MM.1S (cell line): ENCODE measurements at regions not wholly inside any gene's neighbourhood (a gene's known extent, or its start where the extent isn't known, plus 50 kb on each side); places are given as distances from the start of the nearest gene placed in this dataset.

Experiments used
- DNase-seq: peaks from one replicate; pipeline ENCODE4 v3.0.0-alpha.2; 2015
- H2AFZ ChIP-seq: fragments of 300-600 bp; sonication (generic); 2 replicates; pipeline ENCODE4 v1.6.0; 2016; ENCODE audit warnings: antibody characterized with exemption, low read length
- H3F3A ChIP-seq: fragments of 300-600 bp; sonication (generic); 2 replicates; pipeline ENCODE4 v1.6.1; 2016; ENCODE audit warnings: mild to moderate bottlenecking, antibody characterized with exemption, low read length, moderate library complexity, mixed read lengths; ENCODE audit not compliant: insufficient read depth
- H3K27ac ChIP-seq: fragments of 300-600 bp; sonication (generic); 2 replicates; pipeline ENCODE4 v1.5.1; 2016; ENCODE audit warnings: mild to moderate bottlenecking, low read length
- H3K27me3 ChIP-seq: fragments of 300-600 bp; sonication (generic); replicated peaks from 2 replicates; pipeline ENCODE4 v1.6.0; 2016; ENCODE audit warnings: low read length; ENCODE audit not compliant: insufficient read depth
- H3K36me3 ChIP-seq: fragments of 300-600 bp; sonication (generic); replicated peaks from 2 replicates; pipeline ENCODE4 v1.6.1; 2016; ENCODE audit warnings: mild to moderate bottlenecking, low read length, mixed read lengths; ENCODE audit not compliant: insufficient read depth
- H3K4me1 ChIP-seq: fragments of 300-600 bp; sonication (generic); 2 replicates; pipeline ENCODE4 v1.6.1; 2016; ENCODE audit warnings: low read length, mixed read lengths
- H3K4me2 ChIP-seq: fragments of 300-600 bp; sonication (generic); 2 replicates; pipeline ENCODE4 v1.6.0; 2016; ENCODE audit warnings: low read depth, low read length
- H3K4me3 ChIP-seq: fragments of 300-600 bp; sonication (generic); 2 replicates; pipeline ENCODE4 v1.5.1; 2016; ENCODE audit warnings: low read length, mixed read lengths
- H3K79me2 ChIP-seq: fragments of 300-600 bp; sonication (generic); 2 replicates; pipeline ENCODE4 v1.6.1; 2016; ENCODE audit warnings: mixed run types, low read length, mixed read lengths
- H3K9ac ChIP-seq: fragments of 300-600 bp; sonication (generic); 2 replicates; pipeline ENCODE4 v1.6.1; 2016; ENCODE audit warnings: low read length, mixed read lengths
- H3K9me2 ChIP-seq: fragments of 300-600 bp; sonication (generic); replicated peaks from 2 replicates; pipeline ENCODE4 v1.6.1; 2016; ENCODE audit warnings: mild to moderate bottlenecking, low read length, mixed read lengths; ENCODE audit not compliant: insufficient read depth
- H3K9me3 ChIP-seq: fragments of 300-600 bp; sonication (generic); replicated peaks from 2 replicates; pipeline ENCODE4 v1.6.1; 2016; ENCODE audit warnings: mild to moderate bottlenecking, low read length, mixed read lengths; ENCODE audit not compliant: insufficient read depth
- H4K20me1 ChIP-seq: fragments of 300-600 bp; sonication (generic); 2 replicates; pipeline ENCODE4 v1.6.1; 2016; ENCODE audit warnings: mild to moderate bottlenecking, low read length, moderate library complexity, mixed read lengths; ENCODE audit not compliant: insufficient read depth
- CTCF ChIP-seq: fragments of 300-600 bp; sonication (generic); IDR thresholded peaks from 2 replicates; pipeline ENCODE4 v1.5.1; 2016; ENCODE audit warnings: antibody characterized with exemption, low read length, mixed read lengths
- EZH2 ChIP-seq: fragments of 300-600 bp; sonication (generic); optimal IDR thresholded peaks from 2 replicates; pipeline ENCODE3; 2017; ENCODE audit warnings: low read depth, mild to moderate bottlenecking, antibody characterized with exemption, low read length, mixed read lengths
- EZH2phosphoT487 ChIP-seq: fragments of 300-600 bp; sonication (generic); IDR thresholded peaks from 2 replicates; pipeline ENCODE4 v1.6.1; 2018; ENCODE audit warnings: antibody characterized with exemption, low read length

- Histone ChIP-seq H3F3A (no peaks in the 10 kb centered on the region), H3K79me2 (no peaks in the 10 kb centered on the region), H3K27ac (no peak overlapping the region), H3K9ac (no peak overlapping the region), H3K4me2 (no peak overlapping the region), H3K36me3 (no peaks in the 10 kb centered on the region), H3K4me1 (no peaks in the 10 kb centered on the region), H3K9me2 (no peaks in the 10 kb centered on the region), H2AFZ (no peak overlapping the region), H3K9me3 (no peaks in the 10 kb centered on the region), H3K27me3 (no peaks in the 10 kb centered on the region), H4K20me1 (no peaks in the 10 kb centered on the region), H3K4me3 (no peak overlapping the region)
- TF ChIP-seq CTCF (no peak), EZH2 (no peak), EZH2phosphoT487 (no peak)
- no peak for DNase-seq
Observed at GRCh38 chr3:181040030-181040429, 50.5 kb upstream of the DNAJC19 start.
